GM10266 (cell line): ENCODE measurements at regions not wholly inside any gene's neighbourhood (a gene's known extent, or its start where the extent isn't known, plus 50 kb on each side); places are given as distances from the start of the nearest gene placed in this dataset.
A peak's percentile ranks its signal among the peaks of the same experiment; 100 is the strongest.

Source experiments
- DNase-seq: peaks from one replicate; pipeline ENCODE4 v3.0.0; 2012; ENCODE audit errors: extremely low spot score
- CTCF ChIP-seq: IDR thresholded peaks from 2 replicates; pipeline ENCODE4 v1.5.1; 2012; ENCODE audit warnings: mild to moderate bottlenecking, low read depth; ENCODE audit not compliant: control insufficient read depth, insufficient read depth; ENCODE audit errors: missing control alignments

DNA sequence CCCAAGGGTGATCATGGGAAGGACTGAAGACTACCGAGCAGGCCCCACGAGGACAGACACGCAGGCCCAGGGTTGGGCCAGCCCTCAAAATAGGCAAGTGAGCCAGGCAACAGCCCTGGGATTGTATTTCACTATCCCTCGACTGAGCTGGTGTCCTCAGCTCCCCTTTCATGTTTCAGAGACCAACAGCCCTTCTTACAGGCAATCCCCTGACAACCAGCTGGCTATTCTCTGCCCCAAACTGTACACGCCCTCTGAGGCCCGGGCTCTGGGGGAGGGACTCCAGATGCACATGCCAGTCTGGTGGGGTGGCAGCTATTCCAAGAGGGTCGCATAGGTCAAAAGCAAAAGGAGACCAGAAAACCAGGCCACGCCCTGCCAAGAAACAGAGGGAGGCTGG lies 243.0 kb downstream of the TOMM20 start:
- no peak for DNase-seq
- no peak for TF ChIP-seq CTCF

DNA sequence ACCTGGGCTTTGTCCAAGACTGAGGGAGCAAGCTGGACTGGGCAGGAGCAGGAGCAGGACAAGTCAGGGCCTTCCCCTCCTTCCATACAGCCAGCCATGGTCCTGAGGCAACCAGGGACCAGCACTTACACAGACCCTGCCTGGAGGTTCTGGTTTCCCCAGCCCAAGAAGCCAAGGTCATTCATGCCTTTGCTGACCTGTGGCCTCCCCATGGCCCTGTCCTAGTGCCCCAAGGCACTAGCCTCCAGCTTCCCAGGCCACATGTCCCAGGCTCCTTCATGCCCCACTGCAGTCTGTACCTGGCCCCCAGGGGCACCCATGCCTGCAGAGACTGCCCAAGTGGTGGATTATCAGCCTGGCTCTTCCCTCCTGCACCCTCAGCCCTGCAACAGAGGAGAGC lies 243.9 kb downstream of the TOMM20 start:
- DNase-seq = no peak
- no peak for TF ChIP-seq CTCF

GRCh38 chr1:234884006-234884405 lies 244.6 kb downstream of the TOMM20 start:
- no peak for TF ChIP-seq CTCF

GRCh38 chr1:234882898-234883297 lies 245.7 kb downstream of the TOMM20 start:
- DNase-seq = no peak
- no peak for TF ChIP-seq CTCF

More at GRCh38 chr1:234884006-234884405, 244.6 kb downstream of the TOMM20 start:
- DNase-seq = no peak

GRCh38 chr1:234881893-234882771 lies 246.5 kb downstream of the TOMM20 start:
- peak; percentile 74 for DNase-seq
- TF ChIP-seq CTCF = no peak

- no peak for TF ChIP-seq CTCF
- peak; percentile 26 for DNase-seq
Observed at GRCh38 chr1:234879147-234880080, 249.2 kb downstream of the TOMM20 start.
